Endometrium (tissue), 2 donors: ENCODE measurements at regions not wholly inside any gene's neighbourhood (a gene's known extent, or its start where the extent isn't known, plus 50 kb on each side); places are given as distances from the start of the nearest gene placed in this dataset.

Experiments used
- FAIRE-seq: peaks from 2 replicates; lab custom pipeline; 2012; peaks lifted over from hg19 to GRCh38; lab: Jason Lieb, UNC
- donor health status: control.
- donor health status: control.

- no peak for FAIRE-seq
Observed at GRCh38 chr4:4772534-4772933, 86.9 kb upstream of the MSX1 start.

DNA sequence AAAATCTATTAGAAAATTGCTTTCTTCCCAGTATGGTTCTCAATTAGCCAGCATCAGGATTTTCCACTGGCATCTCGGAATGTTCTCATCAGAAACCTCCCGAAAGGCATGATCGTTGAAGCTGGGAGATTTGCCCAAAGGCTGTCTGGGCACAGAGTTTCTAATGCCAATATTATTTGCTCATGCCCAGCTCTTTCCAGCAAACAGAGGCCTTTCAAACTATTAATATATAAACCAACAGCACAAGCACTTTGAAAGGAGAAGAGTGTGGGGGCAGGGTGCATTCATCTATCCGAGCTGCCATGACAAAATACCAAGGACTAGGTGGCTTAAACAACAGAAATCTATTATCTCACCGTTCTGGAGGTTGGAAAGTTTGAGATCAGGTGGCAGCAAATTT is 88.3 kb upstream of the MSX1 start:
- FAIRE-seq: no peak

GRCh38 chr4:4770610-4771009 is 88.9 kb upstream of the MSX1 start:
- FAIRE-seq: no peak

- FAIRE-seq: no peak
Observed at GRCh38 chr4:4766564-4766963, 92.9 kb upstream of the MSX1 start.

GRCh38 chr4:4765811-4766210 is 93.7 kb upstream of the MSX1 start:
- no peak for FAIRE-seq

- FAIRE-seq: no peak
Observed at GRCh38 chr4:4764558-4764905, 94.9 kb upstream of the MSX1 start.

DNA sequence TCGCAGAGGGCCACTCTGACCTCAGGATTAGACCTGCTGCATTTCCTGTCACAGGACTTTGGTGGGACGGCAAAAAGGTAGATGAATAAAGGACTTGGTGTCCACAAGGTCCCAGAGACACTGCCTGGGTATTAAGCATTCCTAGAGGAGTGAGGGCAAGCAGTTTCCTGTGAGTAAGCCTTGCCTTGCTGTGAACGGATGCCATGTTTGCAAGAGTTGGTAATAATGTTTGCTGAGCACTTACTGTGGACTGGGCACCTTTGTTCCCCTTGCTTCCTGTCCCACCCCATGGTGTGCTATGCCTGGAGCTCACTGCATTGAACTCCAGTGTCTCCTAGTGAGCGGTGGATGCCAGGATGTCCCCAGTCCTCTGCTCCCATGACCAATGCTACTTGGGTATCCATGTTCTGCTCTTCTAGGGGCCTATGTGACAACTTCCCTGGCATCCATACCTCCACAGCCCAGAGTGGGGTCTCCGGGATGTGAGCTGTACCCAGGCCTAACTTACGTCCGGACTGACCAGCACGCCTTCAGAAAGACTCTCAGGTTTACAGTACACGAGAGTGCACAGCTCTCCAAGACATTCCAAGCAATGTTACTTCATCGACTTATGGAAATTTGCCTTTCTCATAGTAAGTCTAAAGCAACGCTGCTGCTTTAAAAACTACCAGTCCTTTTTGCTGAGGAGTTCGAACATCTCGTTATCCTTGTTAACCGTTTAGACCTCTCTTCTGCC is 95.5 kb upstream of the MSX1 start:
- FAIRE-seq: no peak

GRCh38 chr4:4762909-4763821 is 96.3 kb upstream of the MSX1 start:
- FAIRE-seq: no peak

GRCh38 chr4:4762300-4762699 is 97.2 kb upstream of the MSX1 start:
- no peak for FAIRE-seq

DNA sequence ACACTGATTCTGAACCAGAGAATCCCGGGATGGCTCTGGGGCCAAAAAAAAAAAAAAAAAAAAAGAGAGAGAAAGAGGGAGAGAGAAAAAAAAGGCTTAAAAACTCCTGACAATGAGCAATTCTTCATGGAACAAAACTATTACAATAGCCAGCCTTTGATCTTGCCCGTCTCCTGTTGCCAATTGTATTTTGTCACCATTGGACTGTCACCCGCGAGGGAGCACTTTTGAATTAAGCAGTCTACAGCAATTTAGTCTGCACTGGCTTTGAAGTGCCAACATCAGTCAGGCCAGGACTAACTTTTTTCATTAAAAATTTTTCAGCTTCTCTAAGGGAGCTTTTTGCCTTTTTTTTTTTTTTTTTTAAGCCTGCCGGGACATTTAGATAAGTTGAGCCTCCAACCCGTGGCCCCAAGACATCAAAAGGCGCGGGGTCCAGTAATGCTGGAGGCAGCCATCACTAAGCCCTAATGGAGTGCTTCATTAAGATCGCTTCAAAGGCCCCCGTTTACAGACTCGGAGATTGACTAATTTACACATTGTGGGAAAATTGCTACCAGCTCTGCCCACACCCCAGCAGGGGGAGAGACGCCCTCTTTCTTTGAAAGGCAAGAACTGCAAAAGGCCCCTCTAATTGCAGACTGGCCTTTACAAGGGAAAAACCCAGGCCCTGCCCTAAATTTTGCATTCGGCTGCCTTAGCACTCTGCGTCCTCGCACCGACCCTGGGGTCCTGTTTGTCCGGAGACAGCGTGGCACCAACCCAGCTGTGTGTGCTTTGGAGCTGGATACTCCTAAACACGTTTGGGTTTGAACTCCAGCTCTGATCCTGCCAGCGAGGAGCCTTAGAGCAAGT is 98.1 kb upstream of the MSX1 start:
- no peak for FAIRE-seq

GRCh38 chr4:4759883-4760282 is 99.6 kb upstream of the MSX1 start:
- no peak for FAIRE-seq

GRCh38 chr4:4759232-4759631 is 100.2 kb upstream of the MSX1 start:
- FAIRE-seq: no peak

DNA sequence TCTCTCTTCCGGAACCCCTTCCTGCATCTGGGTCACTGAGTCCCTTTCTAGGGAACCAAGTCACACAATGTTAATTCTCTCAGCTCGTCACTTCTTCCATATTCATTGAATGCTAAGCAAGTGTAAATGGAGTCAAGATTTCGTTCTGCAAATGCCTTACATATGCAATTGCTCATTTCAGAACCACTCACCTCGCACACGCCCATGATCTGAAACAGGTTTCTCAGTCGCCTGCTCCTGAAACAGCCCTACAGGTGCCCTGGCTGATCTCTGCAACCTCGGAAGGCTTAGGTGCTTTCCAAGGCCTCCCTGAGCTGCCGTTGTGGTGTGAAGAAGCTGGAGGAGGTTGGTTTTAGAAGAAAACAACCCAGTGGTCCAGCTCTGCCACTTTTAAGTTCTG is 100.8 kb upstream of the MSX1 start:
- no peak for FAIRE-seq

DNA sequence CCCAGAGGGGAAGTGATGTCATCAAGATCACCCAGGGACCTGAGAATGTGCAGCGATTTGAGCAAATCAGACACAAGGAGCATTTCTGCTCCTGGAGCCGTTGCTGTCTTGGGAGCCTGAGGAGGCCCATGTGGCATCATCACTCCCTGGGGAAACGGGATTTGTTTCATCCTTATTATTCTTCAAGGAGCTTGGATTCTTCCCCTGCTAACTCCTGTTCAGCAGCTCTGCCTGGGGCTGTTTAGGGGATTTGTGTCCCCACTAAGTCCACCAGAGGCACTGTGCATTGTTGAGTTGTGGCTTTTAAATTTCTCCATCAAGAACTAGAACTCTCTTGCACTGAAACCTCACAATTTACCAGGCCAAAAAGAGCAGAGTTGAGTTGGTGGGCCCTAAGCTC is 104.2 kb upstream of the MSX1 start:
- FAIRE-seq: no peak

- no peak for FAIRE-seq
Observed at GRCh38 chr4:4754641-4755040, 104.8 kb upstream of the MSX1 start.

DNA sequence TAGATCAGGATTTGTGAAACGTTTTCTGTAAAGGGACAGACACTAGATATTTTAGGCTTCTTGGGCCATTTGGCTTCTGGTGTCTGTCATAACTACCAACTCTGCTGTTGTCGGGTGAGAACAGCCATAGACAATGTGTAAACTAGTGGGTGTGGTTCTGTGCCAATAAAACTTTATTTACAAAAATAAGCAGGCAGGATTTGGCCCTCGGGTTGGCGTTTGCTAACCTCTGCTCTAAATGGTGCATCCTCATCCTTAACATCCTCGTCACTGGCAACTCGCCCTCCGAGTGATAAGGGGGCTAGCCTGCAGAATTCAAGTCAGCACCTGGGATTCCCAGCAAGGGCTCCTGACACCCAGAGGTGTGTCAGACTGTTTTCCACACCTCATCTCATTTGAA is 105.8 kb upstream of the MSX1 start:
- no peak for FAIRE-seq

DNA sequence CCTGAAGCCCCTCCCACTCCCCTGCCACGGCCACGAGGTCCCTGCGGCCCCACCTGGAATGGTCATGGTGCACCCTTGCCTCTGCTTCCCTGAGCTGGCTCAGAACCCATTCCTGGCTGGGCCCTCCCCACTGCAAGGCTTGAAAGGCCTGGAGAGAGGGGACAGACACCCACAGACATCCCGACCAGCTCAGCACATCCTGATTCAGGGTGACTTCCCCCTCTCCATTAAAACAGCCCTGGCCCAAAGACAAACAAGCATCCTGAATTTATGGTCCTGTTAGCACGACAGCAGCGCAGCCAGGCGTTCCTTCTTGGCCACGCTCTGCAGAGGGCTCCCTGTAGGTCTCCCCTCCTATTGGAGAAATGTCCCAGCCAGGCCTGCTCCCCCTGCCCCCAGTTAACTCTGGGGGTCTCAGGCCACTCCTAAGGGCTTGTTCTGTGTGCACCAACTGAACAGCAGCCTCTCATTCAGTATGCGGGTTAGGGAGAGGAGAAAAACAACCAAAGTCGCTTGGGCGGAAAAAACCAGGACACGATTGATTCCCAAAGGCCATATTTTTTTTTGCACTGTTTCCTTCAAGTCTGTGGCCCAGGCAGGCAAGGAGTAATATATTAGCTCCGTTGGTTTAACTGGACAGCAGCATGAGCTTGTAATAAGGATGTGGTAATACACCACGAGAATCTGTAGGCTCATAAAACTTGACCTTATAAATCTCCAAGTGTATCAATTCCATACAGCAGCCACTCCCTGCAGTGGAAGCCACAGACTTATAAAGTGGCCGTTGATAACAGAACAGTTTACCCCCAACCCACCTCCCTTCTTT is 106.7 kb upstream of the MSX1 start:
- no peak for FAIRE-seq

GRCh38 chr4:4752025-4752424 is 107.4 kb upstream of the MSX1 start:
- no peak for FAIRE-seq

- FAIRE-seq: no peak
Observed at GRCh38 chr4:4750187-4750586, 109.3 kb upstream of the MSX1 start.

GRCh38 chr4:4749137-4749536 is 110.3 kb upstream of the MSX1 start:
- FAIRE-seq: no peak

DNA sequence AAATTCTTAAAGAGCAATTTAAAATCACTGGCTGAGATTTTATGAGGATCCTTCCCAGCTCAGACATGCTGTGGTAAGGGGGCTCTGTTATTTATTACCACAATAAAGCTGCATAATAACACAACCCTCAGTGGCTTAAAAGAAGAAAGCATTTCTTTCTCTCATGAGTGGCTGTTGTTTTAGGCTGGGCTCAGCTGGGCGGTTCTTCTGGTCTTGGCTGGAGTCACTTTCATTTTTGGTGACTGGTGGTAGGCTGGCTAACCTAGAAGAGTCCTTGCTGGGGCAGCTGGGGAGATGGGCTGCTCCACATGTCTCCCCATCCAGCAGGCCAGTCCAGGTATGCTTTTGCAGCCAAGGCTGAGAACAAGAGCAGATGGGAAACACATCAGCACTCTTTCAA is 113.0 kb upstream of the MSX1 start:
- no peak for FAIRE-seq

DNA sequence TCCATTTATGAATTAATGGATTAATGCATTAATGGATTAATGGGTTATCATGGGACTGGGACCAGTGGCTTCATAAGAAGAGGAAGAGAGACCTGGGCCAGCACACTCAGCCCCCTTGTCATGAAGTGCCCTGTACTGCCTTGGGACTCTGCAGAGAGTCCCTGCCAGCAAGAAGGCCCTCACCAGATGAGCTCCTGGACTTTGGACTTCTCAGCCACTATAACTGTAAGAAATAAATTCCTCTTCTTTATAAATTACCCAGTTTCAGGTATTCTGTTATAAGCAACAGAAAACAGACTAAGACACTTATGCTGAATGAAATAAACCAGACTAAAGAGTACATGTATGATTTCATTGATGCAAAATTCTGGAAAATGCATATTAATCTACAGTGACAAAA is 119.4 kb upstream of the MSX1 start:
- FAIRE-seq: no peak
